Activated naive CD4-positive, alpha-beta T cell treated with anti-CD3 and anti-CD28 coated beads for 36 hours (primary cell): ENCODE measurements at regions not wholly inside any gene's neighbourhood (a gene's known extent, or its start where the extent isn't known, plus 50 kb on each side); places are given as distances from the start of the nearest gene placed in this dataset.

ENCODE experiments used
- CTCF ChIA-PET: fragments of 350-600 bp; sonication (Branson Sonifier 250); formaldehyde crosslinking; loops from one replicate; lab custom pipeline; 2021; ENCODE audit warnings: antibody characterized with exemption; lab: Charles Lee
- DNase-seq: peaks from one replicate; pipeline ENCODE4 v3.0.0-alpha.2; 2020
- H3K27ac Mint-ChIP-seq: one replicate; pipeline ENCODE4 v1.8.0; 2021; ENCODE audit warnings: mild to moderate bottlenecking, mixed read lengths
- H3K27me3 Mint-ChIP-seq: one replicate; pipeline ENCODE4 v1.8.0; 2021; ENCODE audit warnings: low read depth, mixed read lengths
- H3K36me3 Mint-ChIP-seq: one replicate; pipeline ENCODE4 v1.8.0; 2021; ENCODE audit warnings: low read depth, mixed read lengths
- H3K4me1 Mint-ChIP-seq: one replicate; pipeline ENCODE4 v1.8.0; 2021; ENCODE audit warnings: low read depth, mixed read lengths
- H3K4me3 Mint-ChIP-seq: one replicate; pipeline ENCODE4 v1.8.0; 2021; ENCODE audit warnings: mild to moderate bottlenecking, moderate library complexity, mixed read lengths
- H3K9me3 Mint-ChIP-seq: one replicate; pipeline ENCODE4 v1.8.0; 2021; ENCODE audit warnings: mixed read lengths
- intact Hi-C: fragments of 100-400 bp; cut with micrococcal nuclease; formaldehyde crosslinking; loops from one replicate; pipeline ENCODE4 v1.15.1; 2023

DNA sequence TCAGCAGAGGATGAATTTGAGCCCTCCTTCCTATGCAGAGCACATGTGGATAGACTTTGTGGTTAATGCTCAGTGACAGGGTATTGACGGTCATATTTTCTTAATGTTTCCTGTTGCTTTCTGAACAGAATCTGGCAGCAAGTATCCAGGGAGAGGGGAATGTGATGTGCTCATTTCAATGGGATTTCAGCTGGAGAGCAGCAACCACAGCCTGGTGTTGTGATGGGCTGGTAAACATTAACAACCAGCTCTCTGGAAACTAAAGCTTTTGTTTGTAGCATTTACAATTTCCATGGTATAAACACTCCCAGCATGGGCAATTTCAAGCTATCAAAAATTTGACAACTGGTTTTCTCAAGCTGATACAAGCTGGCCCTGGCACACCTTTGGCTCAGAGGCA lies 215.9 kb downstream of the SH2D4B start:
- no peaks in the 10 kb centered on the region for H3K4me1 Mint-ChIP-seq
- H3K4me3 Mint-ChIP-seq: no peak overlapping the region
- H3K27ac Mint-ChIP-seq: no peak overlapping the region
- no peaks in the 10 kb centered on the region for H3K36me3 Mint-ChIP-seq
- no peaks in the 10 kb centered on the region for H3K9me3 Mint-ChIP-seq
- H3K27me3 Mint-ChIP-seq: peaks cover 8% of the 10 kb centered on the region
- CTCF ChIA-PET: no interaction called here
- intact Hi-C loops: no loop called here
- DNase-seq: no peak

DNA sequence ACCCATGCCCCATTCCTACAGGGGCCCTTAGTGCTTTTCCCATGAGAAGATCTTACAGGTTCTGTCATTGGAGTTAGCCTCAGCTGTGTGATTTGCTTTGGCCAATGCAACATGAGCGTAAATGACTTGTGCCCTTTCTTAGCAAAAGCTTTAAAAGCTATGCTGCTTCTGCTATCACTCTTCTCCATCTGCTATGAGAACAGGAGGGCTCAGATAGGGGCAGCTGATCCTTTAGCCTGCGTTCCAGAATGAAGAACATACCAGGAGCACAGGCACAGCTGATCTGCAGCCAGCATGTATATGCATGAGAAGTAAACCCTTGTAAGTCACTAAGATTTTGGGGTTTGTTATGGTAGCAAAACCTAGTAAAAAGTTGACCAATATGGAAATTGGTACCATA lies 218.2 kb downstream of the SH2D4B start:
- intact Hi-C loops: no loop called here
- Mint-ChIP-seq H3K9me3 (no peaks in the 10 kb centered on the region), H3K4me3 (no peak overlapping the region), H3K36me3 (no peaks in the 10 kb centered on the region), H3K27me3 (peaks cover 10% of the 10 kb centered on the region), H3K27ac (no peak overlapping the region), H3K4me1 (no peaks in the 10 kb centered on the region)
- CTCF ChIA-PET: interaction anchor here (0.7 to 1.2 kb wide), 2 partner anchors 91 to 313 kb away, joined by 3 to 4 read pairs; no protein-coding TSS in a partner anchor
- no peak for DNase-seq

DNA sequence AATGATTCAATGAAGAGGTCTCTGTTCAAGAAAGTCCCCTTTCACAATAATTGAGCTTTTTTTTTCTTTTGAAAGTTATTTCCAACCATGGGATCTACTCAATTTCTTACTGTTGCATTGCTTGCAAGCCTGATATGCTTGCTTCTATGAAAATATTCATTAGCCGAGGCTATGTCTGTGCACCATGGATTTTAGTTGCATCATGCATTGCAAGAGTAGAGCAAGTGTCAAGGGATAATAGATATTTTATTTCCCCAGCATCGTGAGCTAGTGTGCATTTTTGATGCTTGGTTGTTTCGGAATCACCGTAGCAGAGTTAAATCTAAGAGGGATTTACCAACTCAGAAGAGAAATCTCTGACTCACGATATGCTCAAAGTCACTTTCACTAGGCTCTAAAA lies 222.0 kb downstream of the SH2D4B start:
- H3K4me1 Mint-ChIP-seq: peaks cover 2% of the 10 kb centered on the region
- H3K36me3 Mint-ChIP-seq: no peaks in the 10 kb centered on the region
- H3K4me3 Mint-ChIP-seq: no peak overlapping the region
- no peak for DNase-seq
- intact Hi-C loops: no loop called here
- no peak overlapping the region for H3K27ac Mint-ChIP-seq
- H3K27me3 Mint-ChIP-seq: peaks cover 5% of the 10 kb centered on the region
- CTCF ChIA-PET: no interaction called here
- no peaks in the 10 kb centered on the region for H3K9me3 Mint-ChIP-seq

DNA sequence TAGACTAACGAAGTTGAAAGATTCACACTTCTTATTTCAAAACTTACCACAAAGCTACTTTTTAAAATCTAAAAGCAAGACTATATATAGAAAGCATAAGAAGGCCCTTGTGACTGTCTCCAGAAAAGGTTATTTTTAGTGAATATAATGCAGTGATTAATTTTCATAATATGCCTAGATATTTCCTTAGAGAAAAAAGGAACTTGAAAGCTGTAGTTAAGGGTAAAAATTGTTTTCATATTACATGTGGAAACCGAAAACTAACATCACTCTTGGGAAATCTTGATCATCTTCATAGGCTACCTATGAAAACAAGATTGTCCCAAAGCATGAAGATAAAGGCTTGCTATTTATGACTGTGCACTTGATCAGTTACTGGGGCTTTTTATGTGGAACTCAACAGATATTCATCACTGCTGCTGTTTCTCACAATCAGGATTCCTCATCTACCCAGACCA lies 223.2 kb downstream of the SH2D4B start:
- Mint-ChIP-seq H3K9me3 (no peaks in the 10 kb centered on the region), H3K4me3 (no peak overlapping the region), H3K36me3 (no peaks in the 10 kb centered on the region), H3K4me1 (peaks cover 2% of the 10 kb centered on the region), H3K27me3 (peaks cover 5% of the 10 kb centered on the region), H3K27ac (no peak overlapping the region)
- DNase-seq: no peak
- CTCF ChIA-PET: interaction anchor here (1.1 kb wide), 1 partner anchor 316 kb away, joined by 3 read pairs; no protein-coding TSS in a partner anchor
- intact Hi-C loops: no loop called here

DNA sequence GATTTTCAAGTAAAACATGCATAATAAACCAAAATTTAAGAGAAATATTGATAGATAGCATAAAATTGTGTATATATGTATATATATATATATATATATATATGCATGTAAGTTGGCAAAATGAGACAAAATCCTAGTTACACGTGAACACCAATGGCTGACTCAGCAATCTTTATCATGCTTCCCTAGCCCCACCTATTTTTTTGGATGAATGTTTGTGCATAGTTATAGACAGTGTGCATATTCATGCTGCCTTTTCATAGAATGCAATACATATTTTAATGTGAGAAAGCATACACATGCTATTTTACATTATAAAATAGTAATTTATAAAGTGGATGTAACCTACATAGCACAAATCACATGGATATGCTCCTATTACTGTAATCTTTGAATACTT lies 230.3 kb downstream of the SH2D4B start:
- CTCF ChIA-PET: no interaction called here
- Mint-ChIP-seq H3K27me3 (peaks cover 20% of the 10 kb centered on the region), H3K4me3 (no peak overlapping the region), H3K4me1 (no peaks in the 10 kb centered on the region), H3K27ac (no peak overlapping the region), H3K36me3 (no peaks in the 10 kb centered on the region), H3K9me3 (no peaks in the 10 kb centered on the region)
- no peak for DNase-seq
- intact Hi-C loops: no loop called here

DNA sequence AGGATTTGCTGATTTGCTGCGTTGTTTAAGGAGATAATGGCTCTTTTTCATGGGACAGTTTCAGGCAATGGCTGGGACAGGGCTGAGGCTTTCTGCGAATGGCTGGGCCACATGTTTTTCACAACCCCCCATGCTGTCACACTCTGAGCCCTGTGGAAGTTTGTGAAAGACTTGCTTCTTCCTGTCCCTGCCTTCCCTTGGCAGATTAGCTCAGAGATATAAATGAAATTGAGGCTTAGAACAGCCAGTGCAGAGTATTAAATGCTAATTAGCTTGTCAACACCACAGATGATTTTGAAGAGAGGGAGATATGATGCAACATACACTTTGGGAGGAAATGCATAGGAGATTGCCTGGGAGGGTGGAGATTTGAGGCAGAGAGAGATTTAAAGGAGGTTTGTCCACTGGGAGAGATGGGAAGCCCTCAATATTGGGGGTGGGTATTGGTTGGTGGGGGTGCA lies 232.0 kb downstream of the SH2D4B start:
- Mint-ChIP-seq H3K4me1 (no peaks in the 10 kb centered on the region), H3K36me3 (no peaks in the 10 kb centered on the region), H3K4me3 (no peak overlapping the region), H3K27me3 (peaks cover 22% of the 10 kb centered on the region), H3K9me3 (no peaks in the 10 kb centered on the region), H3K27ac (no peak overlapping the region)
- CTCF ChIA-PET: interaction anchor here (1.6 kb wide), 1 partner anchor 106 kb away, joined by 4 read pairs; no protein-coding TSS in a partner anchor
- DNase-seq: no peak
- intact Hi-C loops: no loop called here

DNA sequence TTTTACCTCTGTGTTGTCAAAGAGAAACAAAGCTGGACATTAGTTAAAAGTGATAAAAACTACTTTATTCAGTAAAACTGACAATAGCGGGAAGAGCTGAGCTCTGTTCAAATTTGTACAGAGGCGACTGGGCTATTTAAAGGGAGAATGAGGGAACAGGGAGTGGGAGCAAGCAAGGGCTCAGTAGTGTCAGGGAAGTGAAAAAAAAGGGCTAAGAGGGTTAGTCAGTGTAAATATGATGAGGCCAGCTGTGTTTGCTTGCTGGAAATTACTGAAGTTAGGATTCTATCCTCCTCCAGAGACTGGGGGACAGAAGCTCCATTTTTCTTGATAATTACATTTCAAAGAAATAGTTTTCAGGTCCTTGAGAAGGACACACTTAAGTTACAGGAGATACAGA lies 232.5 kb downstream of the SH2D4B start:
- no peaks in the 10 kb centered on the region for H3K9me3 Mint-ChIP-seq
- no peaks in the 10 kb centered on the region for H3K4me1 Mint-ChIP-seq
- H3K4me3 Mint-ChIP-seq: no peak overlapping the region
- CTCF ChIA-PET: interaction anchor here (0.6 to 1.6 kb wide), 2 partner anchors 53 to 106 kb away, joined by 3 to 4 read pairs; no protein-coding TSS in a partner anchor
- no peak for DNase-seq
- no peaks in the 10 kb centered on the region for H3K36me3 Mint-ChIP-seq
- no peak overlapping the region for H3K27ac Mint-ChIP-seq
- intact Hi-C loops: no loop called here
- H3K27me3 Mint-ChIP-seq: peaks cover 22% of the 10 kb centered on the region

DNA sequence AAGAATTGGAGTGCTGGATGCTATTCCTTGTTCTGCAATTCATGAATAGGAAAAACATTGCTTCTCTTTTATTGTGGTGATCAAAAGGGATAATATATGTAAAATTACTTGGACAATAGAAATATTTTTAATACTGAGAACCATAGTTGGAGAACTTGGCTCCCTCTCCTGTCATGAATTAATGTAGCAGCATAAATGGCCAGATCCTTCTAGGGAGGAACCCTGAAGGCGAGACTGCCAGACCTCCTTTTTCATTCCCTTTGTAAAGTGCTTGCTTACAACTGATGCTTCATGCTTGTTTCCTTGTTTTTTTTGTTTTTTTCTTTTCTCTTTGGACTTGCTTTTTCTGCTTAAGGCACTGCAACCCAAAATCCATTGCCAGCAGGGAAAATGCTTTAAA lies 233.6 kb downstream of the SH2D4B start:
- no peak for DNase-seq
- Mint-ChIP-seq H3K27me3 (peaks cover 25% of the 10 kb centered on the region), H3K4me1 (no peaks in the 10 kb centered on the region), H3K4me3 (no peak overlapping the region), H3K36me3 (no peaks in the 10 kb centered on the region), H3K27ac (no peak overlapping the region), H3K9me3 (no peaks in the 10 kb centered on the region)
- intact Hi-C loops: no loop called here
- CTCF ChIA-PET: no interaction called here

DNA sequence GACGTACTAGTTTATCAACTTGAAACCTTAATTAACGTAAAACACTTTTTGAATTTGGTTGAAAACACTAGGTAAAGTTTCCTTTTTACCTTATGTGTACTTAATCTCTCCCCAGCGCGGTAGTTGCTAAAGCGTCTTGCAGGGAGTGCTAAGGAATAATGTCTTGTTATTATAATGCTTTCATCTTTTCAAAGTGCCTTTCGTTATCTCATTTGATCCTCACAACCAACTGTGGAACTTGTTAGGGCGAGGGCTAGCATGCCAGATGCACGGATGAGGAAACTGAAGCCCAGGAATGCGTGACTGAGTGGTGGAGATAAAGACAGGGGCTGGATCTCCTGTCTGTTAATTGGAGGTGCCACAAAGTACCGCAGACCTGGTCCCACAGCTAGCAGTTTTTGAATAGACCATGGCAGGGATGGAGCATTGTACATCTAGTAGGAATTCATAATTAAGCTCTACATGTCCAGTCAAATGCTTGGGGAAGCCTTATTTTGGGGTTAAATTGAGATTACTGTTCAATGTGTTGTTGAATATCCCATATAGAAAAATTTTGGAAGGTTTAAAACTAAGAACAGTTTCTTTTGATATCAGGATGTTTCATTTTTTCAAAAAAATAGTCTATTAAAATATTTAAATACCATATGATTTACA lies 234.3 kb downstream of the SH2D4B start:
- H3K36me3 Mint-ChIP-seq: no peaks in the 10 kb centered on the region
- no peak for DNase-seq
- H3K4me1 Mint-ChIP-seq: no peaks in the 10 kb centered on the region
- H3K4me3 Mint-ChIP-seq: no peak overlapping the region
- CTCF ChIA-PET: no interaction called here
- H3K9me3 Mint-ChIP-seq: no peaks in the 10 kb centered on the region
- H3K27me3 Mint-ChIP-seq: peaks cover 24% of the 10 kb centered on the region
- intact Hi-C loops: no loop called here
- H3K27ac Mint-ChIP-seq: no peak overlapping the region

DNA sequence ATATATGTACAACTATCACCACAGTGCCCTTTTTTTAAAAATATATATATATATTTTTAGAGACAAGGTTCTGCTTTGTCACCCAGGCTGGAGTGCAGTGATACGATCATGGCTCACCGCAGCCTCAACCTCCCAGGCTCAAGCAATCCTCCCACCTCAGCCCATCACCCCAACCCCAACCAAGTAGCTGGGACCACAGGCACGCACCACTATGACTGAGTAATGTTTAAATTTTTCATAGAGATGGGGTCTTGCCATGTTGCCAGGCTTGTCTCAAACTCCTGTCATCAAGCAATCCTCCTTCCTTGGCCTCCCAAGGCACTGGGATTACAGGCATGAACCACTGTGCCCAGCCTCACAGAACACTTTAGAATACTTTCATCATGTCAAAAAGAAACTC lies 234.9 kb downstream of the SH2D4B start:
- DNase-seq: no peak
- peaks cover 23% of the 10 kb centered on the region for H3K27me3 Mint-ChIP-seq
- no peak overlapping the region for H3K27ac Mint-ChIP-seq
- CTCF ChIA-PET: no interaction called here
- intact Hi-C loops: no loop called here
- no peaks in the 10 kb centered on the region for H3K4me1 Mint-ChIP-seq
- H3K4me3 Mint-ChIP-seq: no peak overlapping the region
- no peaks in the 10 kb centered on the region for H3K9me3 Mint-ChIP-seq
- H3K36me3 Mint-ChIP-seq: no peaks in the 10 kb centered on the region

DNA sequence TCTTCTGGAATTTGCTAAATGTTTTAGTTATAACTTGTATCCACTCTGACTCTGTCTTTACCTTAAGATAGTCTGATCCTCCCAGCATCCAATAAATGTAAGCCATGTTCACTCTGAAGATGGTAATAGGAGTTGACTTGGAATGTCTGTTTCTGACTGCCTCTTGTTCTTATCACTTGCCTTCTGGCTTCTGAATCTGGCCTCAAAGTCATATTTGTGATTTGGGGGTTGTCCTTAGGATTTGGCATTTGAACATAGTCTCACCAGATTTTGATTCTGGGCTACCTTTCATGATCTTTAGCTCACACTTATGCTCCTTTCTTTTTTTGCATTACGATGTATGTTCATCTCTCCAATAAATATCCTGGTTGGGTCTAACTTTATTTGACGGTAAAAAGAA lies 247.0 kb downstream of the SH2D4B start:
- intact Hi-C loops: no loop called here
- H3K36me3 Mint-ChIP-seq: no peaks in the 10 kb centered on the region
- H3K27me3 Mint-ChIP-seq: peaks cover 8% of the 10 kb centered on the region
- H3K4me1 Mint-ChIP-seq: no peaks in the 10 kb centered on the region
- no peaks in the 10 kb centered on the region for H3K9me3 Mint-ChIP-seq
- DNase-seq: no peak
- no peak overlapping the region for H3K4me3 Mint-ChIP-seq
- CTCF ChIA-PET: no interaction called here
- no peak overlapping the region for H3K27ac Mint-ChIP-seq

DNA sequence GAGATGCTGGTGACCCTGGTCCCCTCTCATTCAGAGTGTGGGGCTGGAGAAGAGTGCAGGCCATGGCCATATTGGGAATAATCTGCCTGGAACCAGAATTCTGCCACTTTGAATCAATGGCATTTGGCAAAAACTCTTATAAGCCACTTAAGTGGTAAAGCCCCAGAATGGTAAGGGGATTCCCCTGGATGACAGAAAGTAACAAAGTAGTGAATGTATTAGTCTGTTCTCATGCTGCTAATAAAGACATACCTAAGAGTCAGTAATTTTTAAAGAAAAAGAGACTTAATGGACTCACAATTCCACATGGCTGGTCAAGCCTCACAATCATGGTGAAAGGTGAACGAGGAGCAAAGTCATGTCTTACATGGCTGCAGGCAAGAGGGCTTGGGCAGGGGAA lies 248.6 kb downstream of the SH2D4B start:
- Mint-ChIP-seq H3K27me3 (peaks cover 11% of the 10 kb centered on the region), H3K36me3 (no peaks in the 10 kb centered on the region), H3K9me3 (no peaks in the 10 kb centered on the region), H3K4me1 (no peaks in the 10 kb centered on the region), H3K27ac (no peak overlapping the region), H3K4me3 (no peak overlapping the region)
- intact Hi-C loops: no loop called here
- CTCF ChIA-PET: no interaction called here
- no peak for DNase-seq

DNA sequence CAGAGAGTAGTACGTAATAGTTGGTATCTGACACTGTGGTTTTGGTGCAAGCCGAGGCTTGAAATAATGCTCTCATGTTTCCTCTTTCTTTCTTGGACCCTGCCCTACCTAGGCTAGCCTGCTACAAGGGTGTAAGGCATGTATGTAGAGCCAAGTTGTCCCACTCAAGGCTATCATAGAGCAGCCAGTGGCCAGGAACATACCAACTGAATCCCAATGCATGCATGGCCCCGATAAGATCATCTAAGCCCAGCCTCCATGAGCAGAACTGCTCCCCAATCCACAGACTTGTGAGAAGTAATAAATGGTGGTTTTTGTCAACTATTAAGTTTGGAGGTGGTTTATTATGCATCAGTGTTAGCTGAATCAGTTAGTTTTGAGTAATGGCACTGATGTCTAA lies 250.2 kb downstream of the SH2D4B start:
- no peaks in the 10 kb centered on the region for H3K4me1 Mint-ChIP-seq
- no peak overlapping the region for H3K4me3 Mint-ChIP-seq
- no peak overlapping the region for H3K27ac Mint-ChIP-seq
- no peaks in the 10 kb centered on the region for H3K36me3 Mint-ChIP-seq
- no peak for DNase-seq
- peaks cover 11% of the 10 kb centered on the region for H3K27me3 Mint-ChIP-seq
- H3K9me3 Mint-ChIP-seq: no peaks in the 10 kb centered on the region
- intact Hi-C loops: no loop called here
- CTCF ChIA-PET: no interaction called here
